ENCODE measurements at regions not wholly inside any gene's neighbourhood (a gene's known extent, or its start where the extent isn't known, plus 50 kb on each side); places are given as distances from the start of the nearest gene placed in this dataset.

DNA sequence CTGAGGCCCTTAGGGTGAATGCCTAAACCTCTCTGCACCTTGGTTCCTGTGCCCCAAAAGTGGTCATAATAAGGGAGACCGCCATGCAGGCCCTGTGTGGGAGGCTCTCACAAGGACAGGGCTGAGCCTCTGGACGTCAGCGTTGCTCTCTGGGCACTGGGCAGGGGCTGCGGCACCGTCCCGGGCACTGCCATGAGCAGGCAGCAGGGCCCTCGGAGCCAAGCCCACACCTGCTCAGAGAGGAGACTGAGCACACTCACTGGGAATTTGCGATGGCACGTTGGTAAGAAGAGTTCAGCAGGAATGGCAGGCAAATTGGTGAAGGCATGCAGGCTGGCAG, 123.4 kb downstream of the HMX1 start:
- Histone ChIP-seq H3K9me2 (replicated peaks; ENCODE audit: insufficient read depth) (no peaks in the 10 kb centered on the region), H3K79me2 (no peaks in the 10 kb centered on the region), H3K9me3 (ENCODE audit: low read depth) (no peaks in the 10 kb centered on the region), H3K4me2 (no peak overlapping the region), H3K36me3 (replicated peaks; ENCODE audit: insufficient read depth, low read depth) (no peaks in the 10 kb centered on the region), H3K27ac (no peak overlapping the region), H3K4me3 (no peak overlapping the region), H3K27me3 (no peaks in the 10 kb centered on the region), H3K4me1 (ENCODE audit: insufficient read depth) (no peaks in the 10 kb centered on the region), H2AFZ (no peak overlapping the region), H4K20me1 (ENCODE audit: insufficient read depth, poor library complexity, severe bottlenecking) (no peaks in the 10 kb centered on the region)
- TF ChIP-seq, protein P1, sequence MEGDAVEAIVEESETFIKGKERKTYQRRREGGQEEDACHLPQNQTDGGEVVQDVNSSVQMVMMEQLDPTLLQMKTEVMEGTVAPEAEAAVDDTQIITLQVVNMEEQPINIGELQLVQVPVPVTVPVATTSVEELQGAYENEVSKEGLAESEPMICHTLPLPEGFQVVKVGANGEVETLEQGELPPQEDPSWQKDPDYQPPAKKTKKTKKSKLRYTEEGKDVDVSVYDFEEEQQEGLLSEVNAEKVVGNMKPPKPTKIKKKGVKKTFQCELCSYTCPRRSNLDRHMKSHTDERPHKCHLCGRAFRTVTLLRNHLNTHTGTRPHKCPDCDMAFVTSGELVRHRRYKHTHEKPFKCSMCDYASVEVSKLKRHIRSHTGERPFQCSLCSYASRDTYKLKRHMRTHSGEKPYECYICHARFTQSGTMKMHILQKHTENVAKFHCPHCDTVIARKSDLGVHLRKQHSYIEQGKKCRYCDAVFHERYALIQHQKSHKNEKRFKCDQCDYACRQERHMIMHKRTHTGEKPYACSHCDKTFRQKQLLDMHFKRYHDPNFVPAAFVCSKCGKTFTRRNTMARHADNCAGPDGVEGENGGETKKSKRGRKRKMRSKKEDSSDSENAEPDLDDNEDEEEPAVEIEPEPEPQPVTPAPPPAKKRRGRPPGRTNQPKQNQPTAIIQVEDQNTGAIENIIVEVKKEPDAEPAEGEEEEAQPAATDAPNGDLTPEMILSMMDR (IDR thresholded peaks at IDR 0.05; ENCODE audit: poor library complexity) = no peak
- TF ChIP-seq EZH2phosphoT487 (IDR thresholded peaks at IDR 0.05; ENCODE audit: low read depth, severe bottlenecking, unreplicated experiment) (no peak), EZH2 (IDR thresholded peaks at IDR 0.05; ENCODE audit: borderline replicate concordance) (no peak)
- no peak for DNase-seq (ENCODE audit: low spot score)
- 91% methylated on average over 9 of the region's 9 CpGs for WGBS (ENCODE audit: low lambda C conversion rate, missing lambda C conversion rate)

- WGBS (ENCODE audit: low lambda C conversion rate, missing lambda C conversion rate) = 86% methylated on average over 38 of the region's 39 CpGs
- H3K36me3 ChIP-seq (replicated peaks; ENCODE audit: insufficient read depth, low read depth) = no peaks in the 10 kb centered on the region
- H3K9me2 ChIP-seq (replicated peaks; ENCODE audit: insufficient read depth) = no peaks in the 10 kb centered on the region
- H3K27me3 ChIP-seq = no peaks in the 10 kb centered on the region
- no peak overlapping the region for H3K4me2 ChIP-seq
- no peak overlapping the region for H2AFZ ChIP-seq
- H3K4me1 ChIP-seq (ENCODE audit: insufficient read depth) = no peaks in the 10 kb centered on the region
- H3K9me3 ChIP-seq (ENCODE audit: low read depth) = no peaks in the 10 kb centered on the region
- H3K4me3 ChIP-seq = no peak overlapping the region
- TF ChIP-seq EZH2phosphoT487 (IDR thresholded peaks at IDR 0.05; ENCODE audit: low read depth, severe bottlenecking, unreplicated experiment) (no peak), EZH2 (IDR thresholded peaks at IDR 0.05; ENCODE audit: borderline replicate concordance) (no peak)
- TF ChIP-seq, protein P1 (IDR thresholded peaks at IDR 0.05; ENCODE audit: poor library complexity) = no peak
- no peaks in the 10 kb centered on the region for H4K20me1 ChIP-seq (ENCODE audit: insufficient read depth, poor library complexity, severe bottlenecking)
- no peaks in the 10 kb centered on the region for H3K79me2 ChIP-seq
- no peak for DNase-seq (ENCODE audit: low spot score)
- H3K27ac ChIP-seq = no peak overlapping the region
Observed at GRCh38 chr4:8747467-8748235, 124.0 kb downstream of the HMX1 start.

DNA sequence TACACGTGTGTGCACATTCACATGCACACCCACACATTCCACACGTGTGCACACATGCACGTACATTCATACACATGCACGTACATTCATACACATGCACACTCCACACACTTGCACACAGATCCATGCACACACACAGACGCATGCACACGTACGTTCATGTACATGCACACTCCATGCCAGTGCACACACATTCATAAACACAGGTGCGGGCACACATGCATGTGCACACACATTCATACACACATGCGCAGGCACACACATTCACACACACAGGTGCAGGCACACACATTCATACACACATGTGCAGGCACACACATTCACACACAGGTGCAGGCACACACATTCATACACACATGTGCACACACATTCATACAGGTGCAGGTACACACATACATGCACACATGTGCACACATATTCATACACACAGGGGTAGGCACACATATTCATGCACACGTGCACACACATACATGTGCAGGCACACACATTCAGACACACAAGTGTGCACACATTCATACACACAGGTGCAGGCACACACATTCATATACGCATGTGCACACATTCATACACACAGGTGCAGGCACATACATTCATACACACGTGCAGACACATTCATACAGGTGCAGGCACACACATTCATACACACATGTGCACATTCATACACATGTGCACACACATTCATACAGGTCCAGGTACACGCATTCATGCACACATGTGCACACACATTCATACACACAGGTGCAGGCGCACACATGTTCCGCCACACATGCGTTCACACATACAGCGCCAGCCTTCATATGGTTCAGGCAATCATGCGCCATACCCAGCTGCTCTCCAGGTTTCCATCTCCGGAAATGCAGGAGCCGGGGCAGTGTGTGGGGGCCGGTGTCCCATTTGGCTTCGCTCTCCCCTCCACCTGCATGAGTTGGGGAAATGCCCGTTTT, 124.8 kb downstream of the HMX1 start:
- no peak overlapping the region for H2AFZ ChIP-seq

GRCh38 chr4:8745826-8746225, 125.8 kb downstream of the HMX1 start:
- Histone ChIP-seq H2AFZ (no peak overlapping the region), H3K9me3 (ENCODE audit: low read depth) (no peaks in the 10 kb centered on the region), H3K4me2 (no peak overlapping the region), H4K20me1 (ENCODE audit: insufficient read depth, poor library complexity, severe bottlenecking) (no peaks in the 10 kb centered on the region), H3K4me3 (no peak overlapping the region), H3K27ac (no peak overlapping the region), H3K9me2 (replicated peaks; ENCODE audit: insufficient read depth) (no peaks in the 10 kb centered on the region), H3K4me1 (ENCODE audit: insufficient read depth) (no peaks in the 10 kb centered on the region), H3K79me2 (no peaks in the 10 kb centered on the region), H3K27me3 (no peaks in the 10 kb centered on the region), H3K36me3 (replicated peaks; ENCODE audit: insufficient read depth, low read depth) (no peaks in the 10 kb centered on the region)
- DNase-seq (ENCODE audit: low spot score) = no peak
- TF ChIP-seq EZH2phosphoT487 (IDR thresholded peaks at IDR 0.05; ENCODE audit: low read depth, severe bottlenecking, unreplicated experiment) (no peak), EZH2 (IDR thresholded peaks at IDR 0.05; ENCODE audit: borderline replicate concordance) (no peak)
- WGBS (ENCODE audit: low lambda C conversion rate, missing lambda C conversion rate) = 68% methylated on average over 14 of the region's 14 CpGs

More for the DNA sequence above, 124.8 kb downstream of the HMX1 start:
- no peak overlapping the region for H3K4me3 ChIP-seq
- no peak for DNase-seq (ENCODE audit: low spot score)
- H3K27me3 ChIP-seq = no peaks in the 10 kb centered on the region
- no peak overlapping the region for H3K27ac ChIP-seq
- H3K79me2 ChIP-seq = no peaks in the 10 kb centered on the region
- H3K4me1 ChIP-seq (ENCODE audit: insufficient read depth) = no peaks in the 10 kb centered on the region
- H3K36me3 ChIP-seq (replicated peaks; ENCODE audit: insufficient read depth, low read depth) = no peaks in the 10 kb centered on the region
- no peaks in the 10 kb centered on the region for H3K9me3 ChIP-seq (ENCODE audit: low read depth)
- no peaks in the 10 kb centered on the region for H4K20me1 ChIP-seq (ENCODE audit: insufficient read depth, poor library complexity, severe bottlenecking)
- TF ChIP-seq EZH2 (IDR thresholded peaks at IDR 0.05; ENCODE audit: borderline replicate concordance) = no peak
- H3K9me2 ChIP-seq (replicated peaks; ENCODE audit: insufficient read depth) = no peaks in the 10 kb centered on the region
- WGBS (ENCODE audit: low lambda C conversion rate, missing lambda C conversion rate) = 96% methylated on average over 23 of the region's 23 CpGs
- no peak overlapping the region for H3K4me2 ChIP-seq
